B cell (primary cell): ENCODE measurements at regions not wholly inside any gene's neighbourhood (a gene's known extent, or its start where the extent isn't known, plus 50 kb on each side); places are given as distances from the start of the nearest gene placed in this dataset.

Experiments
- ATAC-seq: fragments of 200-7000 bp; cut with Tn5 transposase; one replicate; pipeline ENCODE4 v1.10.0; 2021; ENCODE audit warnings: low read depth, mild to moderate bottlenecking, moderate number of reproducible peaks, moderate library complexity
- CTCF ChIA-PET: fragments of 350-600 bp; sonication (Branson Sonifier 250); formaldehyde crosslinking; loops from one replicate; lab custom pipeline; 2021; ENCODE audit warnings: antibody characterized with exemption, inconsistent platforms; lab: Charles Lee
- POLR2A ChIA-PET: fragments of 350-600 bp; sonication (Branson Sonifier 250); formaldehyde crosslinking; loops from one replicate; lab custom pipeline; 2021; ENCODE audit warnings: antibody characterized with exemption; lab: Charles Lee
- DNase-seq: peaks from one replicate; pipeline ENCODE4 v3.0.0; 2013
- H2AFZ ChIP-seq: 2 replicates; pipeline ENCODE4 v1.6.1; 2012; ENCODE audit warnings: mild to moderate bottlenecking, low read depth, low read length; ENCODE audit not compliant: insufficient read depth, poor library complexity, severe bottlenecking
- H3K27ac ChIP-seq, 2 donors: 1 replicate in 1 of 2; 2 replicates in 1 of 2; pipeline ENCODE4 v1.5.1; 2012 to 2013; ENCODE audit warnings: low read length in 2 of 2, mild to moderate bottlenecking in 2 of 2, moderate library complexity in 1 of 2
- H3K27me3 ChIP-seq, 4 experiments: fragments of 200-600 bp in 1 of 4; sonication (generic) in 1 of 4; replicated peaks in 1 of 4; 1 replicate in 2 of 4; 2 replicates in 2 of 4; pipeline versions ENCODE4 v1.6.1 to v1.7.0; 2013 to 2016; ENCODE audit warnings: low read length in 3 of 4, mild to moderate bottlenecking in 2 of 4, mixed read lengths in 1 of 4, moderate library complexity in 1 of 4; ENCODE audit not compliant: insufficient read depth in 4 of 4, control insufficient read depth in 3 of 4; ENCODE audit errors: control extremely low read depth in 1 of 4
- H3K36me3 ChIP-seq, 2 experiments: replicated peaks in 1 of 2; 1 replicate in 1 of 2; 2 replicates in 1 of 2; pipeline versions ENCODE4 v1.6.1 to v1.7.1; 2013; ENCODE audit warnings: low read length in 1 of 2; ENCODE audit not compliant: insufficient read depth in 2 of 2, control insufficient read depth in 1 of 2; ENCODE audit errors: control extremely low read depth in 1 of 2, extremely low read depth in 1 of 2
- H3K4me1 ChIP-seq, 2 donors: fragments of 200-600 bp in 1 of 2; sonication (generic) in 1 of 2; 1 replicate in 1 of 2; 2 replicates in 1 of 2; pipeline versions ENCODE4 v1.5.1 to v1.6.1; 2013 to 2017; ENCODE audit warnings: low read length in 2 of 2; ENCODE audit not compliant: control insufficient read depth in 2 of 2, insufficient read depth in 2 of 2
- H3K4me2 ChIP-seq: replicated peaks from 2 replicates; pipeline ENCODE3; 2012; ENCODE audit warnings: mild to moderate bottlenecking, low read depth, low read length; ENCODE audit not compliant: poor library complexity, severe bottlenecking
- H3K4me3 ChIP-seq, 5 experiments: fragments of 200-600 bp in 1 of 5; sonication (generic) in 1 of 5; 1 replicate in 3 of 5; 2 replicates in 2 of 5; pipeline versions ENCODE4 v1.5.1 to v1.7.0; 2011 to 2016; ENCODE audit warnings: low read length in 4 of 5, mild to moderate bottlenecking in 4 of 5, low read depth in 2 of 5, control low read depth in 1 of 5, moderate library complexity in 1 of 5; ENCODE audit not compliant: insufficient read depth in 1 of 5; ENCODE audit errors: control extremely low read depth in 1 of 5, extremely low read depth in 1 of 5
- H3K79me2 ChIP-seq: fragments of 200-600 bp; sonication (generic); one replicate; pipeline ENCODE4 v1.6.0; 2016; ENCODE audit warnings: low read length; ENCODE audit not compliant: control insufficient read depth, insufficient read depth
- H3K9ac ChIP-seq: fragments of 200-600 bp; sonication (generic); 2 replicates; pipeline ENCODE4 v1.6.1; 2017; ENCODE audit warnings: mild to moderate bottlenecking, low read length, moderate library complexity
- H3K9me3 ChIP-seq, 3 donors: one replicate each; pipeline versions ENCODE4 v1.6.1 to v1.7.1; 2013; ENCODE audit warnings: low read length in 2 of 3; ENCODE audit not compliant: control insufficient read depth in 2 of 3, insufficient read depth in 1 of 3; ENCODE audit errors: control extremely low read depth in 1 of 3
- H4K20me1 ChIP-seq: 2 replicates; pipeline ENCODE4 v1.6.0; 2012; ENCODE audit warnings: mild to moderate bottlenecking, low read length; ENCODE audit not compliant: insufficient read depth, control insufficient read depth, poor library complexity, severe bottlenecking
- H3K27ac Mint-ChIP-seq: one replicate; pipeline ENCODE4 v1.8.0; 2021; ENCODE audit warnings: mixed read lengths
- H3K27me3 Mint-ChIP-seq: one replicate; pipeline ENCODE4 v1.8.0; 2021; ENCODE audit warnings: mixed read lengths
- H3K4me1 Mint-ChIP-seq: one replicate; pipeline ENCODE4 v1.8.0; 2021; ENCODE audit warnings: mixed read lengths
- H3K4me3 Mint-ChIP-seq: one replicate; pipeline ENCODE4 v1.8.0; 2021; ENCODE audit warnings: mixed read lengths
- H3K9me3 Mint-ChIP-seq: one replicate; pipeline ENCODE4 v1.8.0; 2022; ENCODE audit warnings: mixed read lengths; ENCODE audit not compliant: insufficient read depth
- CTCF ChIP-seq: fragments of 200-600 bp; IDR thresholded peaks from one replicate; pipeline ENCODE4 v1.8.0; 2022; ENCODE audit warnings: antibody characterized with exemption, mild to moderate bottlenecking
- EZH2 ChIP-seq: IDR thresholded peaks from 2 replicates; pipeline ENCODE4 v1.6.1; 2012; ENCODE audit warnings: borderline replicate concordance, low read depth, mild to moderate bottlenecking, moderate library complexity, low read length; ENCODE audit not compliant: insufficient read depth, poor library complexity, severe bottlenecking
- WGBS: methylation state at CpG from one replicate; pipeline ENCODE4 v1.1.5; 2013; ENCODE audit warnings: missing lambda C conversion rate; ENCODE audit not compliant: insufficient coverage; 5-methylcytosine and 5-hydroxymethylcytosine counted together
- intact Hi-C: fragments of 100-400 bp; cut with micrococcal nuclease; formaldehyde crosslinking; loops from one replicate; pipeline ENCODE4 v1.10.0; 2022

- Histone ChIP-seq H3K4me1 (no peaks in the 10 kb centered on the region), H3K4me3 (no peak overlapping the region), H4K20me1 (no peaks in the 10 kb centered on the region), H3K4me2 (no peak overlapping the region), H2AFZ (no peak overlapping the region), H3K79me2 (no peaks in the 10 kb centered on the region), H3K36me3 (no peaks in the 10 kb centered on the region), H3K9ac (no peak overlapping the region), H3K27me3 (peaks cover 0 to 9% (median 2%) of the 10 kb centered on the region in 4 experiments), H3K27ac (no peak overlapping the region), H3K9me3 (peaks cover 3 to 10% (median 3%) of the 10 kb centered on the region in 3 donors)
- H3K4me1 Mint-ChIP-seq, result peaks cover 5% of the 10 kb centered on the region
- no peak for ATAC-seq
- H3K27ac Mint-ChIP-seq, result no peak overlapping the region
- DNase-seq, result no peak
- peaks cover 2% of the 10 kb centered on the region for H3K9me3 Mint-ChIP-seq
- no peak overlapping the region for H3K4me3 Mint-ChIP-seq
- H3K27me3 Mint-ChIP-seq, result peaks cover 20% of the 10 kb centered on the region
- ChIA-PET CTCF (no interaction called here), POLR2A (no interaction called here)
- intact Hi-C loops, result no loop called here
- 94% methylated on average over 7 of the region's 7 CpGs for WGBS
- TF ChIP-seq EZH2, result no peak
- no peak for TF ChIP-seq CTCF
These were observed 157.9 kb downstream of the TLE3 start for GRCh38 chr15:69939513-69940440.
